ENCODE measurements at regions not wholly inside any gene's neighbourhood (a gene's known extent, or its start where the extent isn't known, plus 50 kb on each side); places are given as distances from the start of the nearest gene placed in this dataset.

DNA sequence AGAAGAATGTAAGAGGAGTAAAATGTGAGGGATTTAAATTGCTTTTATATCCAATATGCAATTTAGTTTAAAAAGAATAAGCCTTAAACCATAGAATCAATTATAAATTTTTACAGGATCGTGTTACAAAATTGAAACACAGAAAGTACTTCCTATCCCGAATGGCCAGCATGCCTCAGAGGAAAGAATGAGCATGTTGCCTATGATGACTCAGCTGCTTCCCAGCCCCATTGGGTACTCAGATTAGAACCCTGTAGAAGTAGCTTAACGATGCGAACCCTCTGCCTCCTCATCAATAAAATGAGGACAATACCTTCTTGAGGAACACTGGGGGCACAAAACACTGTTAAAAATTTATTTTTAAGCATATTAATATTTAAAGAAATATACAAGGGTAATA is 113.4 kb upstream of the CDK1 start:
- DNase-seq: no peak

DNA sequence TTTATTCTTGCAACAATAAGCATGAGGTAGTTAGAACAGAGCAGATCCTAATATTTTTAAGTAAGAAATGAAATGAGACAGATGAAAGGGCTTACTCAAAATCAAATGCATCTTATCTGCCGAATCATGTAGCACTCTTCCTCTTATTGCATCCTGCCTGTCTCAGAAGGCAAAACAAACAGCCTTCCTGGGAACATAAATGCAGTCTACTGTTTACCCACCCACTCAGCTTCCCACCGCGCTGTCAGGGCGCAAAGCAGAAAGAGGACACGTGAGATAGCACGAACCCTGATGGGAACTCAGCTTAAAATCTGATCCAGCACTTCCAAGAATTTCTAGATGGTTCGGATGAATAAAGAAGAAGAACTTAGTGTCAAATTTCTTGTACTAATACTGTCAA is 114.4 kb upstream of the CDK1 start:
- no peak for DNase-seq

DNA sequence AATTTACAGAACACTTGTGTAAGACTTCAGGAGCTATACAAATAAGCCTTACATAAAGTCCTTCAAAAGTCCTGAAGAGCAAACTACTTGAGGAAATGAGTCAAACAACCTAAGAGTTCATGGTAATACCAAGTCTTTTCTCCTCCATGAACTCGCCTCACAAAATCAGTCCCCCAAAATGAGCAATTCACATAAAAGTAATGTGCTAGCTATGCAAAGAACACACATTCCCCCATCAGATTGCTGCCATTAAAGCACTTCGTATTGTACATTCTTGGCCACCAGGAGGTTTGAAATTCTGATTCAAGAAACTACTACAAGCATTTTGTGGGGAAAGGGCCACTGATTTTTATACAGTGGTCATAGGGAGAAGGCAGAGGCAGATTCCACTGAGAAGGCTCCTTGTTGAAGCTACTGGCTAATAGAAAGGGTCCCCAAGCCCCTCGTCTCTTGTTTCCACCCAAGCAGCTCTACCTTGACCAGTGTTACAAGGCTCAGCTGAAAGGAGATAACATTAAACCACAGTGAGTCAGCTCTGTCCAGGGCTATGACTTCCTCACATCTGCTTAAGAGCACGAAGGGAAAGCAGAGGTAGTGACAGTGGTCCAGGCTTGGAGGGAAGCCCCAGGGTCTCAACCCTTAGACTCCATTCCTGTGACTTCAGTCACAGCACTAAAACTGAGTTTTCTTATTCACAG is 115.2 kb upstream of the CDK1 start:
- DNase-seq: no peak

DNA sequence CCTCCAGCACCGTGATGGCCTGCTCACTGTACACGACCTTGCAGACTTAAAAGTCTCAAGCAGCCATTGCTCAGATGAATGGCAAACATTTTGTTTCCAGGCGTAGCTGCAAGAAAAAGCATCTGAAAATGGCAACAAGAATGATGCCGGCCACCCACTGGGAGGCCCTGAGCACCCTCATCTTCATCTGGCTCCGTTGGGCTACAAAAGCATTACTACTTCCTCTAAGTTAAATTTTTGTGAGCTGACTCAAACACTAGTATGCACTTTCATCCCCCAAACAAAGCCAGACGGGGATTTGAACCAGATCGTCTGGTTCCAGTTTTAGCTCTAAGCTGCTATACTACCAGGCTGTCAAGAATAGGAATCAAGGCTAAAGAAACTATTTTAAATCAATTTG is 116.6 kb upstream of the CDK1 start:
- no peak for DNase-seq

DNA sequence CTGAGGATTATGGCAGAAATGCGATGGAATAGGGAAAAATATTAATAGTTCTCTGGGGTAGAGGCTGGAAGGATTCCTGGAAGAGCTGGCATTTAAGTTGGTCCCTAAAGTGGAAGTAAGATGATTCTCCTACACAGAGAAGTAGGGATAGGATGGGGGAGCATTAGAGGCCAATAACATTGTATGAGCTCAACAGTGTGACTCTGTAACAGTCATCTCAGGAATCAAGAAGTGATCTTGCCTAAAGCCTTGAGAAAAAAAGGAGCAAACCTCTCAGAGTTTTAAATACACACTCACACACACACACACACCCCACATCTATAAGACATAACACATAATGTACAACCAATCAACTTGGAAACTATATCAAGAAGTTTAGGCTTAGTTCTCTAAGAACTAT is 117.7 kb upstream of the CDK1 start:
- DNase-seq: no peak

DNA sequence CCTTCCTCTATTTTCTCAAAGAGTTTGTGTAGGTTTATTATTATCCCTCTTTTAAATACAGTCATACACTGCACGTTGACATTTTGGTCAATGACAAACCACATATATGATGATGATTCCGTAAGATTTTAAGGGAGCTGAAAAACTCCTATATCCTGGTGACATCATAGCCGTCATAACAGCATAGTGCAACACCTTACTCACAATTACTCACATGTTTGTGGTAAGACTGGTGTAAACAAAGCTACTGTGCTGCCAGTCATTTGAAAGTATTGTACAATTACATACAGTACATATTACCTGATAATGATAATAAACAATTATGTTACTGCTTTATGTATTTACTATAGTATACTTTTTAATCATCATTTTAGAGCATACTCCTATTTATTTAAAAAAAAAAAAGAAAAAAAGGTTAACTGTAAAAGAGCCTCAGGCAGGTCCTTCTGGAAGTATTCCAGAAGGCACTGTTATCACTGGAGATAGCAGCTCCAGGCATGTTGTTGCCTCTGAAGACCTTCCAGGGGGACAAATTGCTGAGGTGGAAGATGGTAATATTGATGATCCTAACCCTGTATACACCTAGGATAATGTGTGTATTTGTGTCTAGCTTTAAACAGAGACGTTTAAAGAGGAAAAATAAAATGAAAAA is 123.3 kb upstream of the CDK1 start:
- no peak for DNase-seq

DNA sequence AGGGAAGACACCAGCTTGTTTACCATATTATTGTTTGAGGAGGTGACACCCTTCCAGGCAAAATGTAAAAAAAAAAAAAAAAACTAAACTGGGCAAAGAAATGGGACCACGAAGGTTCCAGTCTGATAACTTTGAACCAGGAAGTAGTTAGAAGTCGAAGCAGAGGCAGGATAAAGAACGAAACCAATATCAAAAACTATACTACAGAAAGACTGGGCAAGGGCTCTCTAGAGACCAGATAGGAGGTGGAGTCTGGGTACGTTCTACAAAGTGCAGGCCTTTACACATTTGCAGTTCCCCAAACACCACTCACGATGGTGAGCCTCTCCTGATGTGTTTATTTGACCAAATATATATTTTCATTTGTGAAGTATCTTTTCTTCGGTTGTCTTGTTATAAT is 125.7 kb upstream of the CDK1 start:
- no peak for DNase-seq

DNA sequence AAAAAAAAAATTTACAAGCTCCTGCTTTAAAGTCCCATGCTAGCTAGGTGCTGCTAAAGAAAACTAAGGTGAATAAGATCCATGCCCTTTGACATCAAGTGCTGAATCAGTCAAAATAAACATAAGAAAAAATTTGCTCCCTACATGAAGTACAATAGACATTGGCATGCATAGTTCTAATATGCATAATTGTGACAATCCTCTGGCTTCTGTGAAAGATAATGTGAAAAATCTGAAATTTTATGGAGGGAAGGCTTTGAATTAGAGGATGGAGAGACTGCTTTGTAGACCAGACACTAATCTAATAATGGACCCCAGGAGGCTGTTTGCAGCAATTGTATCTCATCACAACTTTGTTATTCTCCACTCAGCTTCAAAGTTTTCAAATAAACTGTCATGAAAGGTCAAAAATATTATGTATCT is 127.9 kb upstream of the CDK1 start:
- no peak for DNase-seq

DNA sequence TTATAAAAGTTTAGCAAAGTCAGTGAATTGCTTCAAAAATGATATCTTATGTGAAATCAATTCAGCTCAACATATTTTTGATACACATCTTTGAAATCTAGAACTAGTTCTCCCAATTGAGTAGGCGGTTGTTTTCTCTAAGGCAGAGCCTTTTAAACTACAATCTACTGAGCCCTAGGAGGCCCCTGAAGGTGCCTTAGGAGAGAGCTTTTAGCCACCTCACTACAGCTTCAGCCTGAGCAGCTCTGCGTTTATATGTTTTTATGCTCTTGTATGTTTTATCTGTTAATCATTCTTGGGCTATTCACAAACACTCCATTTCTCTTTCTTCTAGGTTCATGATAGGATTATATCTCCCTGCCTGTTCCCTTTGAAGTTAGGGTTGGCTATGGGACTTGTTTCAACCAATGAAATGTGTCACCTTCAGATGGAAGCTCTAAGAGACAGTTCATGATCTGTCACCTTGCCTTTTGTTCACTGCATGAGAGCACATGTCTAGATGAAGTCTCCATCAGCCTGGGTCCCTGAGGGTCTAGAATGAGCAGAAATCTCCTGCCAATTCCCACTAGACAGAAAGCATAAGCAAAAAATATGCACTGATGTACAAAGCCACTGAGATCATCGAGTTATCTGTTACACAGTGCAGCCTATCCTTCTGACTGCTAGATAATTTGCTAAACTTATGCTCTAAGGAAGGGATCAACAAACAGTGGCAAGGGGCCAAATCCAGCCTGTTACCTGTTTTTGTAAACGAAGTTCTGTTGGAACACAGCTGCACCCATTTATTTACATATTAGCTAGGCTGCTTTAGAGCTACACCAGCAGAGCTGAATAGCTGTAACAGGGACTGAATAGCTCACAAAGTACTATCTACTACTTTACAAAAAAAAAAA is 128.5 kb upstream of the CDK1 start:
- DNase-seq: no peak

DNA sequence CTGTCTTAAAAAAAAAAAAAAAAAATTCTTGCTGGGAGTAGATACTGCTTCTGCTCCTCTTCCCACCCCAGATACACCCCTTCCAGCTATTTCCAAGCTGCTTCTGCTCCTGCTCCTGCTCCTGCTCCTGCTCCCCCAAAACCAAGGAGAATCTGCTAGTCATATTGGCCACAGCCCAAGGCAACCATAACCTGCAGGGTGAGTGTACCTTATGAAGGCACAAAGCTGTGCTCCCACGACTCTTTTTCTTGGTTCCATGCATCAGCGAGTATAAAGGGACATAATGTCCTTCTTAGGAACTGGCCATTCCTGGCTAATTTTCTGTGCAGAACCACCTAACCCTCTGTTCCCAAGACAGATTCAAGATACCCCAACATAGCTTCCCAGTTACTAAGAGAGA is 129.5 kb upstream of the CDK1 start:
- no peak for DNase-seq

DNA sequence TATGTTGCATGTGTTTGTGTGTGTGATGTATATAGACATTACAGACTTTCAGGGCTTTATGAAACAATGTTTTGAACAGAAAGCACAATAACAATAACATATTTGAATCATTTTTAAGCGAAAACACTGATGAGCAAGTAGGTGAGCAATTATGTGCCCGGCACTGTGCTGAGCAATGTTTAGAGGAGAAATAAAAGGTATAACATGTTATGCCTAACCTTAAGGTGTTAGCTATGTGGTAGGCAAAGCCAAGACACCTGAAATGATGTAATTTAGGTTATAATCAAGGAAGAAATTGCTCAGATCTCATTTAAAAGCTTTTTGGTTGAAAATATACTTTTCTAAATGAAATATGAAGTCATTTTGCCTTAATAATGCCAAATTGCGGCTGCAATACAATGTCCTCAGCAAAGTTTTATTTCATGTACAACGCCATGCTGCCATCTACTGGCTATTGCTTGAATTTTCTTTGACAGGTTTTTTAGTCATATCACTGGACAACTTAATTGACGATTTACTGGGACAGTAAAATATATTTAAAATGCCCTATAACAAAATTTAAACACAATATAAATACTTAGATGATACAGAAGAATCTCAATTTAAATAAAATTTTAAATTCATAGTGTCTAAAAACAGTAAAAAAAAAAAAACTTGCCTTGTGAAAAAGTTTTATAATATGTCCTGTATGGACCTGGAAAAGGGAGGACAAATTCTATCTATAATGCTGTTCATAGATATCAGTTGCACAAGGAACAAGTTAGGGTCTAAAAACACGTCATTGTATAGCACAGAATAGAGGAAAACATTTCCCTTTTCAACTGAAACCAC is 131.1 kb upstream of the CDK1 start:
- DNase-seq: peak; percentile 64

DNA sequence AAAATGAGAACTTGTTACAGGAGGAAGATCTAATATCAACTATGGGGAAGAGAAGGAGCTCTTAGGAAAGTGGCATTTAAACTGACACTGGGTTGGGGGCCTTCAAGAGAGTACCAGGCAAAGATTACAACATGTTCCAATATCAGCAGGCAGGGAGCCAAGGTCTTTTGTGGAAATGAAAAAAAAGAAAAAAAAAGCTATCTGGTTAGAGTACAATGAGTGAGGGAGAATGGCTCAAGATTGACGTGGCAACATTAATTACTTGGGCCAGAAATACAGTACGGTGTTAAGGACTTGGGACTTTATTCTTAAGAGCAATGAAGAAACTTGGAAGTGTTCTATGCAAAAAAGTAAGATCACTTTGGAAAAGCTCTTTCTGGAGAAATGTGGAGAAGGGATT is 132.3 kb upstream of the CDK1 start:
- no peak for DNase-seq

DNA sequence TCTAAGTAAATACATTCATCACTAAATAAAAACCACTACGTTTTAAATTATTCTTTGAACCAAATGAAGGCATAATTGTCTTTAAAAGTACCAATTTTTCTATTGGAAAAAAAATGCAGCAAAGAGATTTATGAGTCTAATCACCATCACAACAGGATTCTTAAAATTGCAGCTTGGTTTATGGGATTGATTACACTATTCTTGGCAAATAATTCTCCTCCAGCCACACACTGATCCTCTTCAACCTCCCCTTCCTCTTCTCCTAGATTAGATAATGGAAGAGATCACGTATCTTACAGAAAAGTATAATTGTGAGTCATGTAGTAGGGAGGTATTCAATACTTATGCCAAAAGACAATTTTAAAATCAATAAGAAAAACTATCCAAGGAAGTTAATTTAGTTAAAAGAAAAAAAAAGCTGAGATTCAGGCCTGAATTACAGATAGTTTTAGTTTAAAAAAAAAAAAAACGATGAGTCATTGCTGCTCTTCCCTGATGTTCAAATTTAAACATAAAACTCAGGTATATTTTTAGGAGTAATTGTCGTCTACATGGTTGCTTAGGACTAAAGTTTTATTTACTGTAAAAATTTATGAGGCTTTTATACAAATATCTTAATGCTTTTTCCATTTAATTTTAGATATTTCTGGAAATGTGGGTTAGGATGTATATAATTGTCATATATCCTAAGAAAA is 133.7 kb upstream of the CDK1 start:
- DNase-seq: no peak

DNA sequence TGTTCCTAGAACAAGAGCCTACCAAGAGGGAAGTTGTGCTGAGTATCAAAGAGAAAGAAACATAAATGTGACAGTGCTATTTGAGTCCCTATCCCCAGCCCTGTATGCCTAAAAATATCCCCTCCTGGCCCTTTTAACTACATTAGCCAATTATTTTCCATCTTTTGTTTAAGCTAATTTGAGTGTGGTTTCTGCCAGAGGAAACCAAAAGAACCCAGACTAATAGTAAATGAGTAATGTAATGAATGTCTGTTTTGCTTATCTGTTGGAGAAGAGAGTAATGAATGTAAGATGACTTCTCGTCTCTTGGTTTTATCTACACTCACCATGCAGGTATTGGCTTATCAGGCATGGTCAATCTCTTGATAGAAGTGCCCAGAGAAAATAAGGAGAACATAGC is 134.4 kb upstream of the CDK1 start:
- no peak for DNase-seq

DNA sequence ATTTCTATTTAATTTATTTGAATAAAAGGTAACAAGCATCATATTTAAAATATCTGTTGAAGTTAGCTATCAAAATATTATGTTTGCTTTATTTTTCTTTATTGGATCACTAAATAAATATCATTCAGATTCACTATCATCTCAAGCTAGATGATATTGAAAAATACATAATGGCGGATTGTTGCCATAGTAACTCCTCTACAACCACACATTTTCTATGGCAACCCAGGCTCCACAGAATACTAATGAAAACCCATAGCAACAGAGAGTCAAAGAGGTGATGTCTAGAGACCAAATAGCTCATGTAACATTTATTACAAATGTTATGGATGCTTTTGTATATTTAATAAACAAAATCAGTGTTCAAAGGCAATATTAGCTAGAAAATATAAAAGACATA is 148.9 kb upstream of the CDK1 start:
- DNase-seq: no peak

DNA sequence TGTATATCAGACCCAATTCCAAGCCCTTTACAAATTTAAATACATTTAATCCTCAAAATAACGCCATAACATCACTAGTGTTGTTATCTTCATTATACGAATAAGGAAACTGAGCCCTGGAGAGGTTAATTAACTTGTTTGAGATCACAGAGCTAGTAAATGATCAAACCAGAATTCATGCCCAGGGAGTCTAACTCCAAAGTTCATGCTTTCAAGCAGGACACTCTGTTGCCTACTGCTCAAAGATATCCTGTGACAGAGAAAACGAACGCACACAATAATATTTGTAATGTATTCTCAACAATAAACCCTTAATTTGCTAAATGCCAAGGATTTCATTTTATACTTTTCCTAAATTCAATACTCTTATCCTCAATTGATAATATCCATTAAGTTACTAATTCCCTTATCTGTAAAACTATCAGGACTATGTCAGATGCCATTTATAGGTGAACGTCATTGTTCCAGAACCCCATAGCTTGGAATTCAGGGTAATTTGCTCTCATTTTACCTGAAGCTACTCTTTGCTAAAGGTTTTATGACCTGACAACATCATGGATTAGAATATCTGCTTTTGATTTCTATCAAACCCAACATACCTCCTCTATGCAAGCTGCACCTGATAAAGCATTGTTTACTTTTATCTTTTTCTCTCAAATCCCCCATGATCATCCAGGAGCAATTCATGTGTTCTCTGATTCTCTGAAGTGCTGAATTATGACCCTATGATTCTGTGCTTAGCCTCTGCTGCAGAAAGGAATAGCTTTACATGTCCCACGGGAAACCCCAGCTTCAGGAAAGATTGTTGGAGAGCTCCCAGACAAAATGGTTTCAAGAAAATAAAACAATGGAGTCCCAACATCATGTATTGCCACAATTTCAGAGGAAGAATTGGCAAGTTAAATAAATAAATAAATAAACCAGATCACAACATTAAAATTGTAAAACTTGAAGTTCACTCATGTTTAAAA is 150.2 kb upstream of the CDK1 start:
- no peak for DNase-seq

DNA sequence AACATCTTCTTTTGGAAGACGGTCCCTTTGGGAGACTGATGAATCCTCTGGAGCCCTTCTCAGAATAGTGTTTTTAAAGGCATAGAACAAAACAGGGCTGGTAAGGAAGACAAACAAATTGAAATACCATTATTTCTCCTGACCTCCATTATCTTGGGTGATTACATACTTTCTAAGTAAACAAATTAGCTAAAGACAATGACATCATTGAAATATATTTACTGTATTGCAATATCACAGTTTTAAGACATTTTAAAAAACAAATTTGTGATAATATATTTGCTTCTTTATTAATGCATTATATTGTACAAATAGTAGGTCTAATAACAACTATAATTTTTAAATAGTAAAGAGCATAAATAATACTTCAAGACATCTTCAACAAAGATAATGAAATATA is 152.2 kb upstream of the CDK1 start:
- no peak for DNase-seq

DNA sequence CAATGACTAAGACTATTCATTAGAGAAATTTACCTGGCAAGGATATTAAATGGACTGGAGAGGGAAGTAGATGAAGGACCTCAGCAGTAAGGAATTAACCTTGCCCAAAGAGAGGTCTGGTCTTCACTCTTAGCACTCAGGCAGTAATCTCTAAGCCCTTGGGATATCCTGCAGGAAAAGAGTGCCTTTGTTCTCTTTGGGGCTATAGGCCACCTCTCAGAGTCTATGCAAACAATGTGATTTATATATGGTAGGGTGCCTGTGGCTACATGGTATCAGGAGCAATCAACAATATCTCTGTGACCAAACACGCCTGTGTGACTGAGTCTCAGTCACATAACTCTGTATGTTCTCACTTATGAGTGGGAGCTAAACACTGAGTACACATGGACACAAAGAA is 154.7 kb upstream of the CDK1 start:
- DNase-seq: no peak

DNA sequence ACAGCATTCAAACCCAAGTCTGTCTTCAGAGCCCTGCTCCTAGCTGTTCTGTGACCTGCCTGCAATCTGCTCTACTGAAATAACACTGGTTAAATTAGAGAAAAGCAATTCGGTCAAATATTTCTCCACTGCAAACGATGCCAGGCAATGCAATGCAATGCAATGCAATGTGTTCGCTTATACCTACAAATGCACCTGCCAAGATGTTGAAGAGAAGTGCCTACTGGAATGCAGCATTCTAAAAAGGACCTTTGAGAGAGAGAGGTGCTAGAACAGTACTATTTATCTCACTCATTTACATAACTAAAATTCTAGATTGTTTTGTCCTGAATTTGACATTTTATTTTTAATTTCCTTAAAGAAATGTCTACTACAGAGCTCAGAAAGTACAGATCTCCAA is 157.3 kb upstream of the CDK1 start:
- DNase-seq: no peak

DNA sequence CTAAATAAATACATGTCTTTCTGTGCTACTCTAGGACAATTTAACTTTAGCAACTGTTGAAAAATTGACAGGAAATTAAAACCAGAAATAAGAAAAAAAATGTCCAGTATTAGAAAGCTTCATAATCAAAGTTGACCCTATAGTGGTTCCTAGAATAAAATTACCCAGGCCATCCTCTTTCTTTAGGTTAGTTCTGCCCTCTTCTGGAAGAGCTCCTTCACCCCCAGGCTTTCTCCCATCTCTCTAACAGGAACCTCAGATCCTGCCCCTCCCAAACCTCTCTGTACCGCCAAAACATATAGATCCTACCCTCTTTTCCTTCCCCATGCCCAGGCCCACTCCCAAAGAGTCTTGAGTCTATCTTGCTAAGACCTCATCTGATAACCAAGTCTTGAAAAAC is 159.4 kb upstream of the CDK1 start:
- no peak for DNase-seq
